Muscle of leg (tissue), 3 donors: ENCODE measurements at regions not wholly inside any gene's neighbourhood (a gene's known extent, or its start where the extent isn't known, plus 50 kb on each side); places are given as distances from the start of the nearest gene placed in this dataset.

Experiments
- DNase-seq: peaks from one replicate; pipeline ENCODE4 v3.0.0; 2013
- H3K27ac ChIP-seq: one replicate; pipeline ENCODE4 v1.5.1; 2013; ENCODE audit warnings: mild to moderate bottlenecking, low read length, control low read depth
- H3K27me3 ChIP-seq: one replicate; pipeline ENCODE4 v1.6.1; 2013; ENCODE audit warnings: low read length; ENCODE audit not compliant: control insufficient read depth, insufficient read depth
- H3K36me3 ChIP-seq: one replicate; pipeline ENCODE4 v1.6.1; 2013; ENCODE audit warnings: low read length; ENCODE audit not compliant: control insufficient read depth, insufficient read depth
- H3K4me1 ChIP-seq: one replicate; pipeline ENCODE4 v1.6.1; 2013; ENCODE audit warnings: low read length; ENCODE audit not compliant: control insufficient read depth, insufficient read depth
- H3K4me3 ChIP-seq: one replicate; pipeline ENCODE4 v1.5.1; 2013; ENCODE audit warnings: low read length, control low read depth
- H3K9me3 ChIP-seq: replicated peaks from 2 replicates; pipeline ENCODE4 v1.6.1; 2013; ENCODE audit warnings: low read depth, low read length; ENCODE audit not compliant: control insufficient read depth
- WGBS: methylation state at CpG from one replicate; pipeline ENCODE4 v1.1.5; 2013; ENCODE audit warnings: missing lambda C conversion rate; ENCODE audit not compliant: insufficient coverage; 5-methylcytosine and 5-hydroxymethylcytosine counted together

DNA sequence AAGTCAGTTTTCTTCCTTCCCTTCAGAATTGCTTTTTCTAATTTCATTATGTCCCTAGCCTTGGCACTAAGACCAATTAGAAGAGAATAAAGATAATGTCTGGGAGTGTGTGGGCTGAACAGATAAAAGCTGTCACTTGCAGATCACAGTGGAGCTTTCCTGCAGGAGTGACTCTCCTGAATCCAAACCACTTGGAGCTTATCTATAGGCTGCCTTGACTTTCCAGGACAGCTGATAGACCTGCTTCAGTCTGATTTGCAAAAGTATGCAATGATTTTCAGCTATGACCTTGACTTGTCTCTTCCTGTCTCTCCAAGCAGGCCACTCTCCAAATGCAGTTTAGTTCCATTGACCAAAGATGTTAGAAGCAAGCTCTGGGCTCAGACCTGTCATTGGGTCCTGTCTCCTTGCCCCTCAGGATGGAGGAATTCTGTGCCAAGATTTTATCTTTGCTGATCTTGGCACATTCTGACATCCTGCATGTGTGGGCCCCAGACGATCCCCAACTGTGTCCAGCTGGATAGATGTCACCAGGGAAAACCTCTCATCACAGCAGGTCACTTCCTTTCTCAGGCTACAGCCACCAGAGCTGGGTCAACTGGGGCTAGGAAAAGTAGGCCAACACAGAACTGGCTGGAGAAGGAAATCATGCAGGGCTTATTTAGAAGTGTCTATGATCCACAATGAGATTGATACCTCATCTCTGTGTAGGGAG, 120.9 kb upstream of the ZNF438 start:
- Histone ChIP-seq H3K4me3 (no peak overlapping the region), H3K4me1 (peaks cover 13% of the 10 kb centered on the region), H3K9me3 (no peaks in the 10 kb centered on the region), H3K27me3 (no peaks in the 10 kb centered on the region), H3K27ac (no peak overlapping the region), H3K36me3 (no peaks in the 10 kb centered on the region)
- DNase-seq = peak; percentile 42
- 71% methylated on average over 1 of the region's 1 CpG for WGBS

DNA sequence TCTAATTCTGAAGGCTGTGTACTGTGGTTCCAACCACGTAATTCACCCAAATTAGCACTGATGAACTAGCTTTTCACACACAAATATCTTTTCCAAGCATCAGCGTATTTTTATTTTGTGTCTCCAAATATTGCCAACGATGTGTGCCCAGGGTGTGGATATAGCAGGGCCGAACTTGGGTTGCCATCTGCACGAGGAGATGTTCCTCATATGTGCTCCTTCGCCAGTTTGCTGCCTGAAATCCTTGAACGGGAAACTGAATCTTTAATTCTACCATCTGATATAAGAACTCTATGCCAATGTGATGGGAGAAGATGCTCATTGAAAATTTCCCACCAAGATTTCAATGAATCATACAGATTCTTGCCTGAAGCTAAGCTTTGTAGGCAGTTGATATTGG, 121.5 kb upstream of the ZNF438 start:
- no CpG with 5 or more reads among the region's 7 CpGs for whole genome bisulfite sequencing
- no peak for DNase-seq
- H3K4me1 ChIP-seq = peaks cover 17% of the 10 kb centered on the region
- H3K27ac ChIP-seq = peak overlapping the region; percentile 23
- H3K27me3 ChIP-seq = no peaks in the 10 kb centered on the region
- no peaks in the 10 kb centered on the region for H3K36me3 ChIP-seq
- no peaks in the 10 kb centered on the region for H3K9me3 ChIP-seq
- no peak overlapping the region for H3K4me3 ChIP-seq

DNA sequence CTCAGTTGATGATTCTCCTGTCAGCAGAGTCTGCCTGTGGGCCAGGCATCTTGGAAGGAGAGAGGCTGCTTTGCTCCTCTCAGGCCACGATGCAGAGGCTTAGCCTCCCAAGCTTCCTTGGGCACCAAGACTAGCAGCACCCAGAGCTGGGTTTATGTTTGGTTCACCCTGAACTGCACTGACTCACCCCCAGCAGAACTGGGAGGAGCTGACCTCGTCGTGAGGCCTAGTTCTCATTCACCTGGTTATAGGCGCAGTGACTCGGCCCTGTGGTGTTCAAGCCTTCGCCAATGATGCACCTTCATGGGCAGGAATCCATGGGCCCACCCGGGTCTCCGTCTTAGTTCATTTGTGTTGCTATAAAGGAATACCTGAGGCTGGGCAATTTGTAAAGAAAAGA, 122.0 kb upstream of the ZNF438 start:
- Histone ChIP-seq H3K4me1 (peaks cover 17% of the 10 kb centered on the region), H3K9me3 (no peaks in the 10 kb centered on the region), H3K27me3 (no peaks in the 10 kb centered on the region), H3K27ac (no peak overlapping the region), H3K4me3 (no peak overlapping the region), H3K36me3 (no peaks in the 10 kb centered on the region)
- DNase-seq = no peak
- 89% methylated on average over 5 of the region's 8 CpGs for WGBS

DNA sequence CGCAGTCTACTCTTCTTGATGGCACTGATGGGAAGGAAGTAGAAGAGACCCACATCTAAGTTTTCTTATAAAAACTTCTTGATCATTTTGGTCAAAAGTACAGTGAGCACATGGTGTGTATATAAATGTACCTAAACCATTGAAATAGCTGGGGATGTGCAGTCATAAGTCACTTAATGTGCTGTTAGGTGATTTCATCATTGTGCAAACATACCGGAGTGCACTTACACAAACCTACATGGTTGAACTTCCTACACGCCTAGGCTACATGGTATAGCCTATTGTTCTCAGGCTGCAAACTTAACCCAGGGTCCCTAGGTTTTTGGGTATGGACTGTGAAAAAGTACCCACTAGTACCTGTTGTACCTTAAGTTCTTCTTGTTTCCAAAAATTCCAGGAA, 123.3 kb upstream of the ZNF438 start:
- H3K9me3 ChIP-seq = no peaks in the 10 kb centered on the region
- DNase-seq = no peak
- H3K36me3 ChIP-seq = no peaks in the 10 kb centered on the region
- peaks cover 17% of the 10 kb centered on the region for H3K4me1 ChIP-seq
- no peak overlapping the region for H3K27ac ChIP-seq
- H3K4me3 ChIP-seq = no peak overlapping the region
- H3K27me3 ChIP-seq = no peaks in the 10 kb centered on the region
- WGBS = no CpG with 5 or more reads among the region's 3 CpGs

DNA sequence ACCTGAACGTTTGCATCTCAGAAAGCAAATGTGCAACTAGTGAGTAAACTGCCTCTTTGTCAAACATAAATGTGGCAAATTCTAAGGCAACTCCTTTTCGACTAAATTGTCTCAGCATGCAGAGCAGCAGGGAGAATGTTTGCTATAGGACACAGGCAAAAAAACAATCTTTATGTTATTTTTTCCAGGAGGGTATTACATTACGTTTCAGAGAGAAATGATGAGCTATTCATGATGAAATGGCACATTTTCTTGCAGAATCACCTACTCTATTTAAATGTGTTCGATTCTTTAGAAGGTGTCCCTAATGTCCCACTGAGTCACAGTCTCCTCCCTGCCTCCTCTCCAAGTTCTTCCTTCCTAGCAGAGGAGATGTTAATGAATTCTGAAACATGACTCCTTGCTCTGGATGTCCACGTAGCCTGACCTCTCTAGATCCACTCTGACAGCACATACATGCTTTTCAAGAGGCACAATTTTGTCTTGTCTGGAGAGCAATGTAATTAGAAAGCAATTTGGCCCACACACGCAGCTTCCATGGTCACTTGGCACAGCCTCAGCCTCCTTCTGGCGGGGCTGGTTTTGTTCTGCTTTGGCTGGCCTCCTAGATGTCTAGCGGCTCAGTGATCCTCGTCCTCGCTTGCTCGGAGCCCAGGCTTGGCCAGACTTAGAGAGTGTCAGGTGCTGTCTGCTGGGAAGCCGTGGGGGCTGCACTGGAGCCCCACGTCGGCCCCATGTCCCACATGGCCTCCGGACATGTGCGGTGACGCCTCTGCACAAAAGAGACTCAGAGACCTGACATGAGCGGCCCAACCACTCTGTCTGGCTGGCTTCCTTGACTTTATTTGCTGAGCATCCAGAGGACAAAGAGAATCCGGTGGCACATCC, 125.7 kb upstream of the ZNF438 start:
- DNase-seq = peak; percentile 93

DNA sequence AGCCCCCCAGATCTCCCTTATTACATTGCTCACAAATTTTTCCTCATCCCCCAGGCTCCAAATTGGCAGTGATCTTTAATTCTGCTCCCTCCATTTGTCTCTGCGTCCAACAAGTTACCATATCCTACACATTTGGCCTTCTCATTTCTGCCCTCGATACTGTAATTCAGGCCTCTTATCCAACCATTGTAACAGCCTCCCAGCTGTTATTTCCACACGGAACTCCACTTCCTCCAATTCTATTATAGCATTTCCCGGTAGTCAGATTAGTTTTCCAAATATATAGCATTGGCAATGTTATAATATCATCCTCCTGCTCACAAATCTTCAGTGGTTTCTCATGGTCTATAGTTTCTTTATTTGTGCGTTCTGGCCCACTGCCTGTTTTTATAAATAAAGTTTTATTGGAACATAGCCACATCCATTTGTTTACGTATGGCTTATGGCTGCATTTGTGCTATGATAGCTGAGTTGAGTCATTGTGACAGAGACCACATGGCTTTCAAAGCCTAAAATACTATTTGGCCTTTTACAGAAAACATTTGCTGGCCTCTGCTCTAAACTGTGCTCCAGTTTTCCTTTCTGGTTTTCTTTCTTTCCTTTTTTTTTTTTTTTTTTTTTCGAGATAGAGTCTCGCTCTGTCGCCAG, 126.5 kb upstream of the ZNF438 start:
- Histone ChIP-seq H3K36me3 (no peaks in the 10 kb centered on the region), H3K27me3 (no peaks in the 10 kb centered on the region), H3K27ac (peak overlapping the region; percentile 89), H3K4me3 (no peak overlapping the region), H3K9me3 (no peaks in the 10 kb centered on the region), H3K4me1 (peaks cover 12% of the 10 kb centered on the region)
- 24% methylated on average over 2 of the region's 9 CpGs for WGBS
- DNase-seq = no peak

More for the DNA sequence above, 125.7 kb upstream of the ZNF438 start:
- Histone ChIP-seq H3K27me3 (no peaks in the 10 kb centered on the region), H3K27ac (peak overlapping the region; percentile 89), H3K4me1 (peaks cover 17% of the 10 kb centered on the region), H3K4me3 (no peak overlapping the region), H3K36me3 (no peaks in the 10 kb centered on the region), H3K9me3 (no peaks in the 10 kb centered on the region)
- WGBS = 18% methylated on average over 15 of the region's 19 CpGs

DNA sequence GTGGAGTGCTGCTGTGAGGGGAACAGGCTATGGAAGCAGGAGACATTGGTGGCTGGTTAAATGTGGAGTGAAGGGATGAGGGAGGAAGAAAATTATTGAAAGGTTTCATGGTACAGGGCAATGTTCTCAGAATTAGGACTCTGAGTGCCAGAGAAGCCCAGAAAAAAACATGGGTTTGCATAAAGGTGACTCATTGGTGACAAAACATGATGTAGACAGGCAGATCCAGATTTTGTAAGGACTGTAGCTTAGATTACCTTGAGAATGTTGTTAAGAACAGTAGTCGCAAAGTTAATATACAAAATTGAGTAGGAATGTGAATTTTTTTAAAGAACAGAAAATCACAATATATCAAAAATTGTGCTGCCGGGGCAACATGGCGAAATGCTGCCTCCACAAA, 134.9 kb upstream of the ZNF438 start:
- H3K27ac ChIP-seq = no peak overlapping the region

DNA sequence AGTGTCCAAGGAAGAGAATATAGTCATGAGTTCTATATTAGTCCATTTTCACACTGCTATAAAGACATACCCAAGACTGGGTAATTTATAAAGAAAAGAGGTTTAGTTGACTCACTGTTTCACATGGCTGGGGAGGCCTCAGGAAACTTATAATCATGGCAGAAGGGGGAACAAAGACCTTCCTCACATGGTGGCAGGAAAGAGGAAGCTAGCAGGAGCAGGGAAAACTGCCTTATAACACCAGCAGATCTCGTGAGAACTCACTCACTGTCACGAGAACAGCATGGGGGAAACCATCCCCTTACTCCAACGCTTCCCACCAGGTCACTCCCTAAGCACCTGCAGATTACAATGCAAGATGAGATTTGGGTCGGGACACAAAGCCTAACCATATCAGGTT, 139.0 kb upstream of the ZNF438 start:
- no peak for DNase-seq
- H3K27me3 ChIP-seq = no peaks in the 10 kb centered on the region
- H3K4me3 ChIP-seq = no peak overlapping the region
- H3K27ac ChIP-seq = no peak overlapping the region
- H3K36me3 ChIP-seq = no peaks in the 10 kb centered on the region
- H3K4me1 ChIP-seq = no peaks in the 10 kb centered on the region
- H3K9me3 ChIP-seq = peaks cover 9% of the 10 kb centered on the region
- WGBS = 80% methylated on average over 2 of the region's 4 CpGs

More for the DNA sequence above, 134.9 kb upstream of the ZNF438 start:
- Histone ChIP-seq H3K4me3 (no peak overlapping the region), H3K4me1 (no peaks in the 10 kb centered on the region), H3K27me3 (no peaks in the 10 kb centered on the region), H3K36me3 (no peaks in the 10 kb centered on the region), H3K9me3 (peaks cover 5% of the 10 kb centered on the region)
- DNase-seq = no peak
- no CpG with 5 or more reads among the region's 3 CpGs for WGBS

DNA sequence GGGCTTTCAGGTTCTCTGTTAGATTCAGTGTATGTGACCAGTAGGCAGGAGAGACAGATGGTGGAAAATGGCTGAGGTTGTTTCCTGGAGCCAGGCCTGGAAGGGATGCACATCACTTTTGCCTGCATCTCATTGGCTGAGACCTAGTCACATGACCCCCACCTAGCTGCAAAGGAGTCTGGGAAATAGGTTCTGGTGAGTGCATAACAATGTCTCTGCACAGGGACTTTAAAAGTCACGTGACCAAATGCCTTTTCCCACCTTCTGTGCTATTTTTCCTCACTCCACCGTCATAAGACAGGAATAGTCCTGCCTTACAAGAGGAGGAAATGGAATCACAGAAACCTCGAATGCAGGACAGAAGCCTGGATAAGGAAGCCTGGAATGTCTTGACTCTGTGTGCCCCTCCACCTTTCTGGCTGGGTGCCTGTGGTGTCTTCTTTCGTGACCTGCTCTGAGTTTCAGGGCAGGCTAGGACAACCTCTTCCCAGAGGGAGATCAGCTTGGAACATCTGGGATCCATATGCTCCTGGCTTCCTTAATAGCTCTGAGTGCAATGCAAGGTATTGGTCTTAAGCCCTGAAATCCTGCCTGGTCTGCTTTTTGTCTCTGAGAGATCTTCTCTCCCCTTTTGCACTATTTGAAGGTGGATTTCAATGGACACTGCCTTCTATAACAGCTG, 139.9 kb upstream of the ZNF438 start:
- no peaks in the 10 kb centered on the region for H3K4me1 ChIP-seq
- H3K9me3 ChIP-seq = peaks cover 12% of the 10 kb centered on the region
- 33% methylated on average over 1 of the region's 4 CpGs for WGBS
- H3K4me3 ChIP-seq = no peak overlapping the region
- peak overlapping the region; percentile 13 for H3K27ac ChIP-seq
- H3K27me3 ChIP-seq = no peaks in the 10 kb centered on the region
- no peaks in the 10 kb centered on the region for H3K36me3 ChIP-seq
- DNase-seq = peak; percentile 89

DNA sequence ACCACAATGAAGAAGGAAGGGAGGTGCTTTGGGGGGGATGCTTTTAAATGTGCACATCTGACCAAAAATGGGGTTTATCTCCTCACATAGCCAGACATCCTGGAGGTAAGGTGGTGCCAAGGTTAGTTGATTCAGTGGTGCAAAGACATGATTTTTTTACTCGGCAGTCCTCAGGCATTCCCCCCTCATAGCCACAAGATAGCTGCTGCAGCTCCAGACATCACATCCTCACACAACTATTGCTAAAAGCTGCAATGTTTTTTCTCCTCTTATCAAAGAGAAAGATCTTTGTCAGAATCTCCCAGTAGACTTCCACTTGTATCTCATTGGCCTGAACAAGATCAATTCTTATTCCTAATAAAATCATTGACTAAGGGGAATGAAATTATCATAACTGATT, 141.3 kb upstream of the ZNF438 start:
- Histone ChIP-seq H3K36me3 (no peaks in the 10 kb centered on the region), H3K4me1 (no peaks in the 10 kb centered on the region)
- WGBS = no CpG with 5 or more reads among the region's 1 CpG

More for the DNA sequence above, 141.3 kb upstream of the ZNF438 start:
- Histone ChIP-seq H3K9me3 (peaks cover 12% of the 10 kb centered on the region), H3K27ac (no peak overlapping the region), H3K4me3 (no peak overlapping the region), H3K27me3 (no peaks in the 10 kb centered on the region)
- DNase-seq = no peak
